ENCODE measurements at regions not wholly inside any gene's neighbourhood (a gene's known extent, or its start where the extent isn't known, plus 50 kb on each side); places are given as distances from the start of the nearest gene placed in this dataset.

DNA sequence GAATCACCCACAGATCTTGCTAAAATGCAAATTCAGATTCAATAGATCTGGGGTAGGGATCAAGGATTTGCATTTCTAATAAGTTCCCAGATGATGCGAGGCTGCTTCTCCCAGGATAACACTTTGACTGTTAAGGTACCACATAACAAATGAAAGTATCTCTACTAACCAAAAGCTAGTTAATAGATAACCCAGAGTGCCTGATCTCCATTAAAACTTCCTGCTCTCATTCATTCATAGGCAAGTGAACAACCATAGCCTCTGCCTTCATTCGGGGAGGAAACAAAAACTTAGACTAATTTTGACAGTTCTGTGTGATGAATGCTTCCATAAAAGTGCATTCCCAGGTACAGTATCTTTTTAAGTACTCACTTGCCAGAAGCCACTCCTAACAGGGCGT lies 265.6 kb upstream of the BTBD3 start:
- no peak overlapping the region for H3K4me3 ChIP-seq (ENCODE audit: low read depth, low read length)
- no peak for DNase-seq (ENCODE audit: low read depth)
- TF ChIP-seq, protein P1, sequence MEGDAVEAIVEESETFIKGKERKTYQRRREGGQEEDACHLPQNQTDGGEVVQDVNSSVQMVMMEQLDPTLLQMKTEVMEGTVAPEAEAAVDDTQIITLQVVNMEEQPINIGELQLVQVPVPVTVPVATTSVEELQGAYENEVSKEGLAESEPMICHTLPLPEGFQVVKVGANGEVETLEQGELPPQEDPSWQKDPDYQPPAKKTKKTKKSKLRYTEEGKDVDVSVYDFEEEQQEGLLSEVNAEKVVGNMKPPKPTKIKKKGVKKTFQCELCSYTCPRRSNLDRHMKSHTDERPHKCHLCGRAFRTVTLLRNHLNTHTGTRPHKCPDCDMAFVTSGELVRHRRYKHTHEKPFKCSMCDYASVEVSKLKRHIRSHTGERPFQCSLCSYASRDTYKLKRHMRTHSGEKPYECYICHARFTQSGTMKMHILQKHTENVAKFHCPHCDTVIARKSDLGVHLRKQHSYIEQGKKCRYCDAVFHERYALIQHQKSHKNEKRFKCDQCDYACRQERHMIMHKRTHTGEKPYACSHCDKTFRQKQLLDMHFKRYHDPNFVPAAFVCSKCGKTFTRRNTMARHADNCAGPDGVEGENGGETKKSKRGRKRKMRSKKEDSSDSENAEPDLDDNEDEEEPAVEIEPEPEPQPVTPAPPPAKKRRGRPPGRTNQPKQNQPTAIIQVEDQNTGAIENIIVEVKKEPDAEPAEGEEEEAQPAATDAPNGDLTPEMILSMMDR (IDR thresholded peaks at IDR 0.05; ENCODE audit: control insufficient read depth, extremely low read depth, insufficient read depth), result no peak

GRCh38 chr20:11654766-11655165 lies 262.9 kb upstream of the BTBD3 start:
- TF ChIP-seq, protein P1 (IDR thresholded peaks at IDR 0.05; ENCODE audit: control insufficient read depth, extremely low read depth, insufficient read depth), result no peak
- no peak overlapping the region for H3K4me3 ChIP-seq (ENCODE audit: low read depth, low read length)
- DNase-seq (ENCODE audit: low read depth), result no peak

- no peak for DNase-seq (ENCODE audit: low read depth)
- no peak overlapping the region for H3K4me3 ChIP-seq (ENCODE audit: low read depth, low read length)
- TF ChIP-seq, protein P1 (IDR thresholded peaks at IDR 0.05; ENCODE audit: control insufficient read depth, extremely low read depth, insufficient read depth), result no peak
Measured at GRCh38 chr20:11660673-11661072, 257.0 kb upstream of the BTBD3 start.

GRCh38 chr20:11671015-11671511 lies 246.6 kb upstream of the BTBD3 start:
- H3K4me3 ChIP-seq (ENCODE audit: low read depth, low read length), result no peak overlapping the region
- DNase-seq (ENCODE audit: low read depth), result no peak
- TF ChIP-seq, protein P1 (IDR thresholded peaks at IDR 0.05; ENCODE audit: control insufficient read depth, extremely low read depth, insufficient read depth), result no peak

DNA sequence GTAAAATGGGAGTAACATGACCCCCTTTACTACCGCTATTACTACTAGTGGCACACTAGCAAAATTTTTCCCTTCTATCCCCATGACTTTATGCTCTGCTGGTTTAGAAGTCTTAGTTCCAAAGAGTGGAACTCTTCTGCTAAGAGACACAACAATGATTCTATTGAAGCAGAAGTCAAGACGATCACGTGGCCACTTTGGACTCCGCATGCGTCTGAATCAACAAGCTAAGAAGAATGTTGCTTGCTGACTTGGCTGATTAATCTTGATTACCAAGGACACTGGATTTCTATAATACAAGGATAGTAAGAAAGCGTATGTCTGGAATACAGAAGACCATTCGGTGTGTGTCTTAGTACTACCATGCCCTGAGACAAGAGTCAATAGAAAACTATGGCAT lies 244.7 kb upstream of the BTBD3 start:
- TF ChIP-seq, protein P1 (IDR thresholded peaks at IDR 0.05; ENCODE audit: control insufficient read depth, extremely low read depth, insufficient read depth), result no peak
- no peak for DNase-seq (ENCODE audit: low read depth)
- H3K4me3 ChIP-seq (ENCODE audit: low read depth, low read length), result no peak overlapping the region

DNA sequence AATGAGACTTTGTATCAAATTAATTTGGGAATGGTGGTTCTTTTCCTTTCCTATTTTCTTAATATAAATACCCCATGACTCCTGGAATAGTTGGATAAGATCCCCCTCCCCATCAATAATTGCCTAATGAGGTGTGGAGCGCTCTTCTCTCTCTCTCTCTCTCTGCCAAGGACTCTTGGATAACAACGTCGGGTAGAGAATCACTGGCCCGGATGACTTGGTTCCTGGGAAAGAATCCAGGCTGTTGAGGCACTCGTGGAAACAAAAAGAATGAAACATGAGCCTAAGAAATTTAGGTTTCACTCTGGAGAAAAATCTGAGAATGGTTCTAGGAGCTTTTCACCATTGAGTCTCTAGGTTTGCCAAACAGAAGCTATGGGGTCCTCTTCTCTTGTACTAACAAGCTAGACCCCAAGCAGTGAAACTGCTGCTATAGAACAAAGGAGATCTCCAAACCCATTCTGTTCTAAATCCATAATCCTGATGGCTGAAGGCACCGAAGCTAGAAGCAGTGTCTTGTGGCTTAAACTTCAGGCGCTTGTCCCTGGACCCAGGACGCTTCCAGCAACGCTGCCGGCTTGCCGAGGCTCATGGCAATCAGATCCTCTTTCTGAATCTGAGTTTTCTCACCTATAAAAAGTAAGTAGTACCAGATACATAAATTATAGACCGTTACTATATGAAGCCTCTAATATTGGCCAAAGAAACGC lies 241.6 kb upstream of the BTBD3 start:
- TF ChIP-seq, protein P1 (IDR thresholded peaks at IDR 0.05; ENCODE audit: control insufficient read depth, extremely low read depth, insufficient read depth), result no peak
- DNase-seq (ENCODE audit: low read depth), result no peak

More for the DNA sequence above, 241.6 kb upstream of the BTBD3 start:
- H3K4me3 ChIP-seq (ENCODE audit: low read depth, low read length), result no peak overlapping the region

Measured in LNCaP clone FGC (cell line).